Endodermal cell (in vitro differentiated cells): ENCODE measurements at regions not wholly inside any gene's neighbourhood (a gene's known extent, or its start where the extent isn't known, plus 50 kb on each side); places are given as distances from the start of the nearest gene placed in this dataset.
A peak's percentile ranks its signal among the peaks of the same experiment; 100 is the strongest.

Experiments
- DNase-seq: peaks from one replicate; pipeline ENCODE4 v3.0.0-alpha.2; 2017
- H3K27ac ChIP-seq: 2 replicates; pipeline ENCODE4 v1.5.1; 2013; ENCODE audit warnings: mild to moderate bottlenecking, low read depth, low read length, moderate library complexity
- H3K27me3 ChIP-seq: 2 replicates; pipeline ENCODE4 v1.6.1; 2013; ENCODE audit warnings: mild to moderate bottlenecking, low read length, moderate library complexity; ENCODE audit not compliant: insufficient read depth, control insufficient read depth, poor library complexity, severe bottlenecking
- H3K36me3 ChIP-seq: 2 replicates; pipeline ENCODE4 v1.7.0; 2013; ENCODE audit warnings: mild to moderate bottlenecking, low read length, moderate library complexity; ENCODE audit not compliant: control insufficient read depth, insufficient read depth
- H3K4me1 ChIP-seq: one replicate; pipeline ENCODE4 v1.7.0; 2013; ENCODE audit warnings: low read length; ENCODE audit not compliant: control insufficient read depth, insufficient read depth
- H3K4me3 ChIP-seq: 2 replicates; pipeline ENCODE4 v1.5.1; 2013; ENCODE audit warnings: mild to moderate bottlenecking, low read length, moderate library complexity
- H3K9ac ChIP-seq: 2 replicates; pipeline ENCODE4 v1.6.1; 2013; ENCODE audit warnings: mild to moderate bottlenecking, low read length, moderate library complexity; ENCODE audit not compliant: poor library complexity, severe bottlenecking; ENCODE audit errors: extremely low read depth
- H3K9me3 ChIP-seq: 2 replicates; pipeline ENCODE4 v1.6.1; 2013; ENCODE audit warnings: mild to moderate bottlenecking, low read length, moderate library complexity; ENCODE audit not compliant: control insufficient read depth
- H3K27ac Mint-ChIP-seq: 2 replicates; pipeline ENCODE4 v1.8.0; 2020; ENCODE audit warnings: mixed read lengths
- H3K27me3 Mint-ChIP-seq: 2 replicates; pipeline ENCODE4 v1.8.0; 2021; ENCODE audit warnings: mild to moderate bottlenecking, mixed read lengths; ENCODE audit not compliant: insufficient read depth
- H3K36me3 Mint-ChIP-seq: 2 replicates; pipeline ENCODE4 v1.8.0; 2020; ENCODE audit warnings: low read depth, mixed read lengths
- H3K4me1 Mint-ChIP-seq: 2 replicates; pipeline ENCODE4 v1.8.0; 2020; ENCODE audit warnings: mixed read lengths
- H3K4me3 Mint-ChIP-seq: 2 replicates; pipeline ENCODE4 v1.8.0; 2020; ENCODE audit warnings: mild to moderate bottlenecking, moderate library complexity, mixed read lengths
- H3K9me3 Mint-ChIP-seq: 2 replicates; pipeline ENCODE4 v1.8.0; 2020; ENCODE audit warnings: mild to moderate bottlenecking, mixed read lengths
- CTCF ChIP-seq: fragments of 200-600 bp; sonication (generic); conservative IDR thresholded peaks from 2 replicates; pipeline ENCODE4 v1.5.0; 2021; ENCODE audit warnings: antibody characterized with exemption, mild to moderate bottlenecking
- WGBS, 2 experiments: methylation state at CpG; one replicate each; pipeline versions ENCODE4 v1.1.5 to v1.1.7; 2013; ENCODE audit warnings: missing lambda C conversion rate in 2 of 2, mixed read lengths in 1 of 2; ENCODE audit not compliant: insufficient coverage in 1 of 2, insufficient read length in 1 of 2; 5-methylcytosine and 5-hydroxymethylcytosine counted together

DNA sequence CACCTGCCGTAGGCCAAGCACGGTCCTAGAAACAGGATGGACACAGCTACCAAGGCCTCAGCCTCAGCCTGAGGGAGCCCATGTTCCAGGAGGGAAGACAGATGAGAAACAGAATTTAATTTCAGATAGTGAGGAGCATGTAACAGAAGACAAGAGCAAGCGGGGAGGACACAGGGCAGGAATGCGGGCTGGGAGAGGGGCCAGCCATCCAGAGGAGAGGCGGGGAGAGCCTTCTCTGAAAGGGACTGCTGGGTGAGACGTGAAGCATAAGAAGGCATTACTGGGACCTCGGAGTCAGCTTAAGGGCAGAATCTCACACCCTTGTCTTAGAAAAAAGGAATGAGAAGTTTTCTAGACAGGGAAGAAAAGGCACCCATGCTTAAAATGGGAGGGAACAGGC is 271.7 kb upstream of the NSMCE3 start:
- Mint-ChIP-seq H3K27me3 (no peaks in the 10 kb centered on the region), H3K27ac (peak overlapping the region; percentile 48), H3K9me3 (peaks cover 7% of the 10 kb centered on the region), H3K36me3 (peaks cover 5% of the 10 kb centered on the region), H3K4me1 (no peaks in the 10 kb centered on the region), H3K4me3 (no peak overlapping the region)
- Histone ChIP-seq H3K4me1 (no peaks in the 10 kb centered on the region), H3K27me3 (no peaks in the 10 kb centered on the region), H3K4me3 (no peak overlapping the region), H3K9me3 (no peaks in the 10 kb centered on the region), H3K36me3 (no peaks in the 10 kb centered on the region), H3K9ac (no peak overlapping the region), H3K27ac (no peak overlapping the region)
- WGBS, 2 experiments: 94 to 98% methylated on average over 4 to 7 of the region's 7 CpGs
- TF ChIP-seq CTCF: no peak
- DNase-seq: no peak

- Histone ChIP-seq H3K27me3 (no peaks in the 10 kb centered on the region), H3K9me3 (no peaks in the 10 kb centered on the region), H3K4me3 (no peak overlapping the region), H3K27ac (no peak overlapping the region), H3K9ac (no peak overlapping the region), H3K4me1 (no peaks in the 10 kb centered on the region), H3K36me3 (no peaks in the 10 kb centered on the region)
- WGBS, 2 experiments: 96 to 100% methylated on average over 5 of the region's 5 CpGs
- no peak overlapping the region for H3K27ac Mint-ChIP-seq
- no peaks in the 10 kb centered on the region for H3K9me3 Mint-ChIP-seq
- H3K4me1 Mint-ChIP-seq: no peaks in the 10 kb centered on the region
- TF ChIP-seq CTCF: peak; percentile 5
- no peaks in the 10 kb centered on the region for H3K27me3 Mint-ChIP-seq
- DNase-seq: no peak
- H3K4me3 Mint-ChIP-seq: no peak overlapping the region
- no peaks in the 10 kb centered on the region for H3K36me3 Mint-ChIP-seq
Measured at GRCh38 chr15:29540479-29540878, 270.9 kb upstream of the NSMCE3 start.

DNA sequence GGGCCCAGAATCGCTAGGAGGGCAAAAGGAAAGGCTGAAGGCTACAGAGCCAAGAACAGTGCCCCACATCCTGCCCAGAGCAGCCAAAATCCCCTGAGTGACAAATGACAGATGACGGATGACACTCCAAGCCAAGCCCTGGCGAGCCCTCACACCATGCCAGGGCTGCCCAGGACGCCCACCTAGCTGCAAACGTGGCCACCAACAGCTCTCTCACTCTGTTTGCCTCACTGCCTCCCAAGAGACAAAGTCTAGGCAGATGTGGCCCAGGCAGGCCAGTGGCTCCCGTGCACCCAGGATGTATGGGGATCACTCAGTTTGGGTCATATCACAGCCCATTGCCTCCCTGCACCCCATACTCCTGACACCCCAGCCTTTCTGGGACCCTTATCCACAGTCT is 270.1 kb upstream of the NSMCE3 start:
- 93 to 95% methylated on average over 3 to 6 of the region's 6 CpGs for WGBS, 2 experiments
- H3K27me3 ChIP-seq: no peaks in the 10 kb centered on the region
- H3K36me3 ChIP-seq: no peaks in the 10 kb centered on the region
- Mint-ChIP-seq H3K36me3 (no peaks in the 10 kb centered on the region), H3K4me3 (no peak overlapping the region), H3K27ac (no peak overlapping the region), H3K27me3 (no peaks in the 10 kb centered on the region), H3K4me1 (no peaks in the 10 kb centered on the region), H3K9me3 (no peaks in the 10 kb centered on the region)
- no peak for TF ChIP-seq CTCF
- H3K27ac ChIP-seq: no peak overlapping the region
- no peaks in the 10 kb centered on the region for H3K4me1 ChIP-seq
- H3K9me3 ChIP-seq: no peaks in the 10 kb centered on the region
- no peak overlapping the region for H3K9ac ChIP-seq
- no peak overlapping the region for H3K4me3 ChIP-seq
- DNase-seq: no peak
